ENCODE measurements at regions not wholly inside any gene's neighbourhood (a gene's known extent, or its start where the extent isn't known, plus 50 kb on each side); places are given as distances from the start of the nearest gene placed in this dataset.

DNA sequence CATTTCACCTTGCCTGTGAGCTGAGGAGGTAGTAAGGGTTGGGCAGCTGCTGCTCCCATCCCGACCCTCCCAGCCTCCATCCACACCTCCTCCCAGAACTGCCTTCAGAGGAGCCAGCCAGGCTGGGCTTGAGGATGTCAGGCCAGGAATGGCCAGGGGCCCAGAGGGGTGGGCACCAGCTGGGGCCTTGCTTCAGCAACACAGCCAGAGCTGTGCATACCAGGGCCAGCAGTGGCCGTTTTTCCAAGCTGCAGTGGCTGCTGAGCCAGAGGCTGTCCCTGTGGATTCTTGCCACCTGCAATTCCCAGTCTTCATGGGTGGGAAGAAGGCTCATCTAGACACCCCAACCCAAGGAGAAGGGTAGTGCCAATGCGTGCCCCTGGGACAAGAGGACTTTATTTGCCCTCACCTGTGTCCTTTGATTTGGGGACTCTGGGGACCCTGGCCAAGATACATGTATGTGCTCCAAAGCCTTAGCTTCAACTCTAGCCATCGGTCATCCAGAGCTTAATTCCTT, 153.4 kb upstream of the SDK2 start:
- no peaks in the 10 kb centered on the region for H3K9me3 ChIP-seq (ENCODE audit: control insufficient read depth, insufficient read depth, low read length)
- no peaks in the 10 kb centered on the region for H3K36me3 ChIP-seq (ENCODE audit: control insufficient read depth, insufficient read depth, low read length)
- H3K4me3 ChIP-seq (ENCODE audit: low read length) = no peak overlapping the region
- no peaks in the 10 kb centered on the region for H3K27me3 ChIP-seq (ENCODE audit: control insufficient read depth, insufficient read depth, low read length)
- no peaks in the 10 kb centered on the region for H3K9me3 Mint-ChIP-seq
- peaks cover 8% of the 10 kb centered on the region in 2 donors for H3K27me3 Mint-ChIP-seq (ENCODE audit: low read depth in 2 of 2)
- intact Hi-C loops (cut with micrococcal nuclease) = no loop called here
- no peak for ATAC-seq
- H3K27ac Mint-ChIP-seq = no peak overlapping the region
- no peak for DNase-seq
- no peak overlapping the region for H3K4me3 Mint-ChIP-seq
- H3K4me1 Mint-ChIP-seq = peaks cover 0 to 7% of the 10 kb centered on the region in 2 donors
- 85% methylated on average over 4 of the region's 4 CpGs for whole genome bisulfite sequencing (ENCODE audit: insufficient coverage)
- H3K36me3 Mint-ChIP-seq = no peaks in the 10 kb centered on the region
- H3K4me1 ChIP-seq (ENCODE audit: control insufficient read depth, insufficient read depth, low read length) = no peaks in the 10 kb centered on the region
- TF ChIP-seq, protein P1, sequence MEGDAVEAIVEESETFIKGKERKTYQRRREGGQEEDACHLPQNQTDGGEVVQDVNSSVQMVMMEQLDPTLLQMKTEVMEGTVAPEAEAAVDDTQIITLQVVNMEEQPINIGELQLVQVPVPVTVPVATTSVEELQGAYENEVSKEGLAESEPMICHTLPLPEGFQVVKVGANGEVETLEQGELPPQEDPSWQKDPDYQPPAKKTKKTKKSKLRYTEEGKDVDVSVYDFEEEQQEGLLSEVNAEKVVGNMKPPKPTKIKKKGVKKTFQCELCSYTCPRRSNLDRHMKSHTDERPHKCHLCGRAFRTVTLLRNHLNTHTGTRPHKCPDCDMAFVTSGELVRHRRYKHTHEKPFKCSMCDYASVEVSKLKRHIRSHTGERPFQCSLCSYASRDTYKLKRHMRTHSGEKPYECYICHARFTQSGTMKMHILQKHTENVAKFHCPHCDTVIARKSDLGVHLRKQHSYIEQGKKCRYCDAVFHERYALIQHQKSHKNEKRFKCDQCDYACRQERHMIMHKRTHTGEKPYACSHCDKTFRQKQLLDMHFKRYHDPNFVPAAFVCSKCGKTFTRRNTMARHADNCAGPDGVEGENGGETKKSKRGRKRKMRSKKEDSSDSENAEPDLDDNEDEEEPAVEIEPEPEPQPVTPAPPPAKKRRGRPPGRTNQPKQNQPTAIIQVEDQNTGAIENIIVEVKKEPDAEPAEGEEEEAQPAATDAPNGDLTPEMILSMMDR (IDR thresholded peaks at IDR 0.05) = no peak
- no peak overlapping the region for H3K27ac ChIP-seq (ENCODE audit: low read length)

DNA sequence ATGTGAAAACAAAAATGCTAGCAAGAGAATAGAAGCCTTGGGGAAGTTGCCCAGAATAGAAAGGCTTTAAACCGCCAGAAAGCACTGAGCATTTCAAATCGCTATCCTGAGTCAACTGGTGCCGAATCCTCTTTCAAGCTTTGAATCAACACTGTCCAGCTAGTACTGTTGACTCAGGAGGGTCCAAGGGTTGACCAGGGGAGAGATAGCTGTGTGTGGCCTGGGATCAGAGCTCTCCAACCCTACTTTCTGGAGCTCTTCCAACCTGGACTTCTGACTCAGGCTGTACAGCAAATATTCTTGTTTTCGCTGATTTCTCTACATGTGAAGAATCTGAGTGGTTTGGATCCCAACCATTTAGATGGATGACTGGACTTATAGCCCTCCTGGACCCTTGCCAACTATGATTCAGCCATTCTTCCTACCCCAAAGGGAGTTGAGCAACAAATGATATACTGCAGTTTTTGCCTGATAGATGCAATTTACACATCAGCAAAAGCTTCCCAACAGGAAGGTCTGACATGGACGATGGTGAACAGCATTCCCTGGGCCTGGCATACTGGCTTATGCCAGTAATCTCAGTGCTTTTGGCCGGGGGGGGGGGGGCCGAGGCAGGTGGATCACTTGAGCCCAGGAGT, 154.0 kb upstream of the SDK2 start:
- DNase-seq (no peak), ATAC-seq (no peak)
- Histone ChIP-seq H3K4me3 (ENCODE audit: low read length) (no peak overlapping the region), H3K27me3 (ENCODE audit: control insufficient read depth, insufficient read depth, low read length) (no peaks in the 10 kb centered on the region), H3K9me3 (ENCODE audit: control insufficient read depth, insufficient read depth, low read length) (peaks cover 6% of the 10 kb centered on the region), H3K36me3 (ENCODE audit: control insufficient read depth, insufficient read depth, low read length) (no peaks in the 10 kb centered on the region), H3K27ac (ENCODE audit: low read length) (no peak overlapping the region), H3K4me1 (ENCODE audit: control insufficient read depth, insufficient read depth, low read length) (no peaks in the 10 kb centered on the region)
- WGBS (ENCODE audit: insufficient coverage) = 79% methylated on average over 5 of the region's 7 CpGs
- H3K4me3 Mint-ChIP-seq = no peak overlapping the region
- H3K9me3 Mint-ChIP-seq = peaks cover 0 to 3% of the 10 kb centered on the region in 2 donors
- intact Hi-C loops (cut with micrococcal nuclease) = no loop called here
- TF ChIP-seq, protein P1 (IDR thresholded peaks at IDR 0.05) = no peak
- H3K27ac Mint-ChIP-seq = no peak overlapping the region
- H3K27me3 Mint-ChIP-seq (ENCODE audit: low read depth in 2 of 2) = peaks cover 8 to 14% of the 10 kb centered on the region in 2 donors
- peaks cover 0 to 7% of the 10 kb centered on the region in 2 donors for H3K4me1 Mint-ChIP-seq
- no peaks in the 10 kb centered on the region for H3K36me3 Mint-ChIP-seq

DNA sequence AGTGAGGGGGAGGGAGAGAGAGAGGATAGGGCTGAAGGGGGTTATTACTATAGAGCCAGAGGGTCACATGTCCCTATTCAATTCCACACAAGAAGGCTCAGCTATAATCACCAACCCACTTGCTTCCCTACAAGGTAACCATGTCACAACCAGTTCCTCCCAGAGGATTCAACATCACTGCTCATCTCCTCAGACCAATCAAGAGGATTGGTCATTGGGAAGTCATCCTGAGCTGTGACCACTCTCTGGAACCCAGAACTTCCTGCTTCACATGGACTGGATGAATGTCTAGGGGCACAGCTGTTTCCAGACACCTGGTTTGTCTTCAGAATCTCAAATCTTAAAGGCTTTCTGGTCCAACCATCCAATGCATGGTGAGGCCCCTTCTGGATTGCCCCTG, 154.9 kb upstream of the SDK2 start:
- H3K36me3 Mint-ChIP-seq = no peaks in the 10 kb centered on the region
- Histone ChIP-seq H3K27ac (ENCODE audit: low read length) (no peak overlapping the region), H3K27me3 (ENCODE audit: control insufficient read depth, insufficient read depth, low read length) (no peaks in the 10 kb centered on the region), H3K4me1 (ENCODE audit: control insufficient read depth, insufficient read depth, low read length) (no peaks in the 10 kb centered on the region), H3K4me3 (ENCODE audit: low read length) (no peak overlapping the region), H3K36me3 (ENCODE audit: control insufficient read depth, insufficient read depth, low read length) (no peaks in the 10 kb centered on the region), H3K9me3 (ENCODE audit: control insufficient read depth, insufficient read depth, low read length) (peaks cover 6% of the 10 kb centered on the region)
- ATAC-seq (no peak), DNase-seq (no peak)
- peaks cover 0 to 7% of the 10 kb centered on the region in 2 donors for H3K4me1 Mint-ChIP-seq
- peaks cover 0 to 3% of the 10 kb centered on the region in 2 donors for H3K9me3 Mint-ChIP-seq
- intact Hi-C loops (cut with micrococcal nuclease) = no loop called here
- no peak overlapping the region for H3K27ac Mint-ChIP-seq
- TF ChIP-seq, protein P1 (IDR thresholded peaks at IDR 0.05) = no peak
- no peak overlapping the region for H3K4me3 Mint-ChIP-seq
- peaks cover 8 to 14% of the 10 kb centered on the region in 2 donors for H3K27me3 Mint-ChIP-seq (ENCODE audit: low read depth in 2 of 2)
